HK-2 (cell line): ENCODE measurements at regions not wholly inside any gene's neighbourhood (a gene's known extent, or its start where the extent isn't known, plus 50 kb on each side); places are given as distances from the start of the nearest gene placed in this dataset.

Source experiments
- DNase-seq: peaks from one replicate; pipeline ENCODE4 v3.0.0-alpha.2; 2018; ENCODE audit not compliant: unreplicated experiment

GRCh38 chr9:99365233-99365980 lies 143.3 kb downstream of the SEC61B start:
- no peak for DNase-seq

- no peak for DNase-seq
Observed at GRCh38 chr9:99366183-99366582, 144.1 kb downstream of the SEC61B start.

GRCh38 chr9:99366621-99367020 lies 144.5 kb downstream of the SEC61B start:
- DNase-seq = no peak

GRCh38 chr9:99368341-99369326 lies 146.6 kb downstream of the SEC61B start:
- no peak for DNase-seq

- DNase-seq = no peak
Observed at GRCh38 chr9:99369327-99369722, 147.2 kb downstream of the SEC61B start.

- DNase-seq = no peak
Observed at GRCh38 chr9:99370376-99370775, 148.3 kb downstream of the SEC61B start.

- DNase-seq = no peak
Observed at GRCh38 chr9:99371376-99371775, 149.3 kb downstream of the SEC61B start.

GRCh38 chr9:99373912-99374311 lies 151.8 kb downstream of the SEC61B start:
- DNase-seq = no peak

- DNase-seq = no peak
Observed at GRCh38 chr9:99374793-99375192, 152.7 kb downstream of the SEC61B start.

GRCh38 chr9:99375481-99375880 lies 153.4 kb downstream of the SEC61B start:
- DNase-seq = no peak

GRCh38 chr9:99377790-99378775 lies 156.0 kb downstream of the SEC61B start:
- no peak for DNase-seq

GRCh38 chr9:99383536-99383935 lies 161.5 kb downstream of the SEC61B start:
- DNase-seq = no peak

GRCh38 chr9:99385215-99385614 lies 163.1 kb downstream of the SEC61B start:
- no peak for DNase-seq

- DNase-seq = no peak
Observed at GRCh38 chr9:99385814-99386279, 163.8 kb downstream of the SEC61B start.

- DNase-seq = no peak
Observed at GRCh38 chr9:99387431-99387830, 165.3 kb downstream of the SEC61B start.

- no peak for DNase-seq
Observed at GRCh38 chr9:99389087-99390033, 167.3 kb downstream of the SEC61B start.

GRCh38 chr9:99391937-99392594 lies 170.0 kb downstream of the SEC61B start:
- no peak for DNase-seq

GRCh38 chr9:99392986-99393385 lies 170.9 kb downstream of the SEC61B start:
- DNase-seq = no peak

GRCh38 chr9:99393993-99394392 lies 171.9 kb downstream of the SEC61B start:
- no peak for DNase-seq

GRCh38 chr9:99398241-99398640 lies 176.2 kb downstream of the SEC61B start:
- no peak for DNase-seq
